GM06990 (cell line): ENCODE measurements at regions not wholly inside any gene's neighbourhood (a gene's known extent, or its start where the extent isn't known, plus 50 kb on each side); places are given as distances from the start of the nearest gene placed in this dataset.

Source experiments
- DNase-seq: peaks from one replicate; pipeline ENCODE4 v3.0.0-alpha.2; 2011; ENCODE audit not compliant: insufficient read length; ENCODE audit errors: extremely low read depth
- H3K27me3 ChIP-seq: replicated peaks from 2 replicates; pipeline ENCODE4 v1.6.0; 2011; ENCODE audit warnings: low read length; ENCODE audit not compliant: control insufficient read depth, insufficient read depth
- H3K36me3 ChIP-seq: 2 replicates; pipeline ENCODE4 v1.5.1; 2011; ENCODE audit warnings: low read length; ENCODE audit not compliant: control insufficient read depth, insufficient read depth
- H3K4me3 ChIP-seq: replicated peaks from 2 replicates; pipeline ENCODE4 v1.5.1; 2011; ENCODE audit warnings: low read depth, mild to moderate bottlenecking, control low read depth, low read length
- CTCF ChIP-seq: IDR thresholded peaks from 2 replicates; pipeline ENCODE4 v1.5.1; 2011; ENCODE audit warnings: low read length, control low read depth, mild to moderate bottlenecking, inconsistent platforms; ENCODE audit not compliant: insufficient read depth, poor library complexity, severe bottlenecking

GRCh38 chr1:147086129-147086528, 86.1 kb downstream of the PRKAB2 start:
- Histone ChIP-seq H3K4me3 (no peak overlapping the region), H3K36me3 (no peaks in the 10 kb centered on the region), H3K27me3 (no peaks in the 10 kb centered on the region)
- TF ChIP-seq CTCF, result no peak
- no peak for DNase-seq

- Histone ChIP-seq H3K4me3 (peak overlapping the region; percentile 74), H3K27me3 (peaks cover 3% of the 10 kb centered on the region; the same call in 1 of the 2 replicates)
Observed at GRCh38 chr1:147084273-147085096, 87.8 kb downstream of the PRKAB2 start.

GRCh38 chr1:147083919-147084272, 88.4 kb downstream of the PRKAB2 start:
- H3K27me3 ChIP-seq, result peaks cover 3% of the 10 kb centered on the region; the same call in 1 of the 2 replicates
- H3K36me3 ChIP-seq, result no peaks in the 10 kb centered on the region
- no peak for TF ChIP-seq CTCF
- H3K4me3 ChIP-seq, result peak overlapping the region; percentile 74
- DNase-seq, result no peak

More at GRCh38 chr1:147084273-147085096, 87.8 kb downstream of the PRKAB2 start:
- peak; percentile 86 for DNase-seq
- no peak for TF ChIP-seq CTCF
- H3K36me3 ChIP-seq, result no peaks in the 10 kb centered on the region

GRCh38 chr1:147080671-147081394, 91.4 kb downstream of the PRKAB2 start:
- H3K36me3 ChIP-seq, result no peaks in the 10 kb centered on the region
- TF ChIP-seq CTCF, result peak; percentile 29
- peaks cover 4% of the 10 kb centered on the region for H3K27me3 ChIP-seq
- DNase-seq, result no peak
- H3K4me3 ChIP-seq, result no peak overlapping the region; the same call in 1 of the 2 replicates

- Histone ChIP-seq H3K4me3 (no peak overlapping the region; the same call in 1 of the 2 replicates), H3K36me3 (no peaks in the 10 kb centered on the region), H3K27me3 (peaks cover 4% of the 10 kb centered on the region)
- no peak for DNase-seq
- TF ChIP-seq CTCF, result peak; percentile 11
Observed at GRCh38 chr1:147080006-147080661, 92.1 kb downstream of the PRKAB2 start.
